SK-N-SH (cell line): ENCODE measurements at regions not wholly inside any gene's neighbourhood (a gene's known extent, or its start where the extent isn't known, plus 50 kb on each side); places are given as distances from the start of the nearest gene placed in this dataset.

Source experiments
- CTCF ChIA-PET: fragments of 300-600, 350-600 bp; formaldehyde crosslinking; extraction: SDS; loops from one replicate; lab custom pipeline; 2021; lab: Yijun Ruan, JAX
- POLR2A ChIA-PET: fragments of 350-600 bp; sonication (Branson Sonifier 250); formaldehyde crosslinking; extraction: SDS; loops from one replicate; lab custom pipeline; 2020; ENCODE audit warnings: antibody characterized with exemption, inconsistent platforms; lab: Yijun Ruan, JAX
- DNase-seq: peaks from one replicate; pipeline ENCODE4 v3.0.0; 2012
- H2AFZ ChIP-seq: fragments of 200-600 bp; sonication (generic); 2 replicates; pipeline ENCODE4 v1.8.1; 2016; ENCODE audit warnings: antibody characterized with exemption, mild to moderate bottlenecking, low read depth
- H3F3A ChIP-seq: fragments of 200-600 bp; sonication (generic); replicated peaks from 2 replicates; pipeline ENCODE3; 2016; ENCODE audit warnings: antibody characterized with exemption, mild to moderate bottlenecking; ENCODE audit not compliant: insufficient read depth
- H3K27ac ChIP-seq, 2 experiments: fragments of 200-500 bp in 1 of 2; fragments of 200-600 bp in 1 of 2; sonication (Bioruptor generic) in 1 of 2; sonication (generic), shearing (Covaris generic) in 1 of 2; 2 replicates each; pipeline versions ENCODE4 v1.5.1 to v1.6.1; 2014 to 2016; ENCODE audit warnings: low read depth in 2 of 2, inconsistent platforms in 1 of 2, low read length in 1 of 2, mild to moderate bottlenecking in 1 of 2, mixed read lengths in 1 of 2
- H3K27me3 ChIP-seq: fragments of 200-600 bp; sonication (generic), shearing (Covaris generic); 2 replicates; pipeline ENCODE4 v1.6.1; 2016; ENCODE audit warnings: mixed run types; ENCODE audit not compliant: insufficient read depth
- H3K36me3 ChIP-seq, 2 experiments: fragments of 200-500 bp in 1 of 2; fragments of 200-600 bp in 1 of 2; sonication (Bioruptor generic) in 1 of 2; sonication (generic) in 1 of 2; replicated peaks in 1 of 2; 2 replicates each; pipeline versions ENCODE3 to v1.5.1; 2014 to 2016; ENCODE audit warnings: low read length in 1 of 2, mild to moderate bottlenecking in 1 of 2; ENCODE audit not compliant: insufficient read depth in 2 of 2, control insufficient read depth in 1 of 2
- H3K4me1 ChIP-seq, 2 experiments: fragments of 200-500 bp in 1 of 2; fragments of 200-600 bp in 1 of 2; sonication (Bioruptor generic) in 1 of 2; sonication (generic), shearing (Covaris generic) in 1 of 2; 2 replicates each; pipeline versions ENCODE4 v1.5.1 to v1.6.1; 2014 to 2016; ENCODE audit warnings: low read depth in 1 of 2, low read length in 1 of 2, mixed run types in 1 of 2; ENCODE audit not compliant: insufficient read depth in 2 of 2, control insufficient read depth in 1 of 2
- H3K4me2 ChIP-seq: fragments of 200-600 bp; sonication (generic), shearing (Covaris generic); 2 replicates; pipeline ENCODE4 v1.6.1; 2017; ENCODE audit warnings: mixed run types
- H3K4me3 ChIP-seq, 2 experiments: fragments of 200-500 bp in 1 of 2; fragments of 200-600 bp in 1 of 2; sonication (Bioruptor generic) in 1 of 2; sonication (generic), shearing (Covaris generic) in 1 of 2; 2 replicates each; pipeline versions ENCODE4 v1.5.1 to v1.8.1; 2014 to 2016; ENCODE audit warnings: low read depth in 2 of 2, inconsistent platforms in 1 of 2, low read length in 1 of 2, mild to moderate bottlenecking in 1 of 2, mixed read lengths in 1 of 2, moderate library complexity in 1 of 2
- H3K79me2 ChIP-seq: fragments of 200-600 bp; sonication (generic); 2 replicates; pipeline ENCODE4 v1.8.1; 2017; ENCODE audit warnings: mild to moderate bottlenecking; ENCODE audit not compliant: insufficient read depth
- H3K9ac ChIP-seq: fragments of 200-600 bp; sonication (generic); 2 replicates; pipeline ENCODE4 v1.6.1; 2017; ENCODE audit warnings: mixed run types
- H3K9me2 ChIP-seq: fragments of 200-600 bp; sonication (generic); 2 replicates; pipeline ENCODE4 v1.6.1; 2017; ENCODE audit warnings: mixed run types
- H3K9me3 ChIP-seq: fragments of 200-600 bp; sonication (generic); 2 replicates; pipeline ENCODE4 v1.6.1; 2017; ENCODE audit warnings: mixed run types, mild to moderate bottlenecking, moderate library complexity
- H4K20me1 ChIP-seq: fragments of 200-600 bp; sonication (generic); 2 replicates; pipeline ENCODE4 v1.6.1; 2017; ENCODE audit warnings: mild to moderate bottlenecking, mixed run types; ENCODE audit not compliant: insufficient read depth
- CHD2 ChIP-seq: fragments of 150-350 bp; IDR thresholded peaks from 2 replicates; pipeline ENCODE4 v1.6.1; 2018; ENCODE audit warnings: low read length; ENCODE audit not compliant: partially characterized antibody
- CTCF ChIP-seq: fragments of 200-600 bp; sonication (generic); IDR thresholded peaks from 2 replicates; pipeline ENCODE4 v1.6.1; 2017; ENCODE audit warnings: antibody characterized with exemption, mild to moderate bottlenecking, moderate library complexity
- EP300 ChIP-seq, 2 experiments: IDR thresholded peaks; 2 replicates each; pipeline versions ENCODE4 v1.4.0 to v1.6.1; 2012; ENCODE audit warnings: borderline replicate concordance in 1 of 2, low read depth in 1 of 2, low read length in 1 of 2
- FOSL2 ChIP-seq: IDR thresholded peaks from 2 replicates; pipeline ENCODE4 v1.4.0; 2012; ENCODE audit warnings: low read depth, mild to moderate bottlenecking, moderate library complexity, borderline replicate concordance
- FOXM1 ChIP-seq: IDR thresholded peaks from 2 replicates; pipeline ENCODE4 v1.4.0; 2012; ENCODE audit warnings: low read depth, mild to moderate bottlenecking
- GABPA ChIP-seq: IDR thresholded peaks from 2 replicates; pipeline ENCODE4 v1.4.0; 2012; ENCODE audit warnings: low read depth, mild to moderate bottlenecking
- IRF3 ChIP-seq: fragments of 150-350 bp; IDR thresholded peaks from 2 replicates; pipeline ENCODE4 v1.6.1; 2016; ENCODE audit warnings: mild to moderate bottlenecking, low read depth, low read length
- JUND ChIP-seq: IDR thresholded peaks from 2 replicates; pipeline ENCODE4 v1.4.0; 2012
- MEF2A ChIP-seq: IDR thresholded peaks from 2 replicates; pipeline ENCODE4 v1.4.0; 2012; ENCODE audit warnings: low read depth, borderline replicate concordance
- NFIC ChIP-seq: IDR thresholded peaks from 2 replicates; pipeline ENCODE4 v1.4.0; 2012; ENCODE audit warnings: borderline replicate concordance
- POLR2AphosphoS5 ChIP-seq: IDR thresholded peaks from 2 replicates; pipeline ENCODE4 v1.6.1; 2012; ENCODE audit warnings: low read depth, low read length
- RXRA ChIP-seq: IDR thresholded peaks from 2 replicates; pipeline ENCODE4 v1.4.0; 2012; ENCODE audit warnings: low read depth, mild to moderate bottlenecking, borderline replicate concordance
- SIN3A ChIP-seq: IDR thresholded peaks from 2 replicates; pipeline ENCODE4 v1.6.1; 2012; ENCODE audit warnings: low read depth, mild to moderate bottlenecking, low read length, moderate library complexity, borderline replicate concordance
- TAF1 ChIP-seq: IDR thresholded peaks from 2 replicates; pipeline ENCODE4 v1.6.1; 2012; ENCODE audit warnings: low read depth, mild to moderate bottlenecking, low read length, moderate library complexity, borderline replicate concordance
- TCF12 ChIP-seq: IDR thresholded peaks from 2 replicates; pipeline ENCODE4 v1.4.0; 2012
- TEAD4 ChIP-seq: IDR thresholded peaks from 2 replicates; pipeline ENCODE4 v1.4.0; 2012; ENCODE audit warnings: mild to moderate bottlenecking, borderline replicate concordance; ENCODE audit not compliant: insufficient read depth
- USF2 ChIP-seq: fragments of 150-350 bp; IDR thresholded peaks from 2 replicates; pipeline ENCODE4 v1.6.1; 2017; ENCODE audit warnings: antibody characterized with exemption, low read length, low read depth, borderline replicate concordance
- ZBTB33 ChIP-seq: IDR thresholded peaks from 2 replicates; pipeline ENCODE4 v1.4.0; 2012; ENCODE audit warnings: low read depth, borderline replicate concordance
- WGBS: methylation state at CpG from one replicate; pipeline ENCODE4 v1.1.6; 2017; ENCODE audit warnings: low lambda C conversion rate; 5-methylcytosine and 5-hydroxymethylcytosine counted together

- Histone ChIP-seq H3K9ac (no peak overlapping the region), H3K4me3 (no peak overlapping the region), H3K79me2 (no peaks in the 10 kb centered on the region), H3K4me2 (no peak overlapping the region), H2AFZ (no peak overlapping the region), H4K20me1 (no peaks in the 10 kb centered on the region), H3K36me3 (no peaks in the 10 kb centered on the region), H3K9me3 (no peaks in the 10 kb centered on the region), H3K9me2 (no peaks in the 10 kb centered on the region), H3F3A (no peaks in the 10 kb centered on the region), H3K27me3 (no peaks in the 10 kb centered on the region; the same call in 1 of the 2 replicates)
- 31% methylated on average over 23 of the region's 33 CpGs for WGBS
- POLR2A ChIA-PET = no interaction called here
- no peak for DNase-seq
- CTCF ChIA-PET = no interaction called here
- TF ChIP-seq SIN3A = no peak
- no peak for TF ChIP-seq EP300 (IDR thresholded peaks at IDR 0.05; ENCODE audit: borderline replicate concordance in 1 of 2, low read depth in 1 of 2, low read length in 1 of 2)
- TF ChIP-seq POLR2AphosphoS5 = no peak
- TF ChIP-seq TAF1 = no peak
- TF ChIP-seq FOXM1 = no peak
- no peak for TF ChIP-seq ZBTB33
- TF ChIP-seq CTCF = no peak
- TF ChIP-seq IRF3 = no peak
- no peak for TF ChIP-seq FOSL2
- TF ChIP-seq NFIC = no peak
- no peak for TF ChIP-seq TCF12
- TF ChIP-seq RXRA = no peak
- no peak for TF ChIP-seq GABPA
- no peak for TF ChIP-seq MEF2A
- TF ChIP-seq JUND = no peak
- TF ChIP-seq CHD2 = no peak
- TF ChIP-seq USF2 = no peak
- TF ChIP-seq TEAD4 = no peak
- TF ChIP-seq, all 33 proteins: peak for 0
- no peak overlapping the region for H3K27ac ChIP-seq
- H3K4me1 ChIP-seq = no peaks in the 10 kb centered on the region
Observed at GRCh38 chr22:48244388-48245195, 1482.1 kb downstream of the TBC1D22A start.
